SK-N-SH (cell line): ENCODE measurements at regions not wholly inside any gene's neighbourhood (a gene's known extent, or its start where the extent isn't known, plus 50 kb on each side); places are given as distances from the start of the nearest gene placed in this dataset.

Experiments
- CTCF ChIA-PET: fragments of 300-600, 350-600 bp; formaldehyde crosslinking; extraction: SDS; loops from one replicate; lab custom pipeline; 2021; lab: Yijun Ruan, JAX
- POLR2A ChIA-PET: fragments of 350-600 bp; sonication (Branson Sonifier 250); formaldehyde crosslinking; extraction: SDS; loops from one replicate; lab custom pipeline; 2020; ENCODE audit warnings: antibody characterized with exemption, inconsistent platforms; lab: Yijun Ruan, JAX
- DNase-seq: peaks from one replicate; pipeline ENCODE4 v3.0.0; 2012
- H2AFZ ChIP-seq: fragments of 200-600 bp; sonication (generic); 2 replicates; pipeline ENCODE4 v1.8.1; 2016; ENCODE audit warnings: antibody characterized with exemption, mild to moderate bottlenecking, low read depth
- H3F3A ChIP-seq: fragments of 200-600 bp; sonication (generic); replicated peaks from 2 replicates; pipeline ENCODE3; 2016; ENCODE audit warnings: antibody characterized with exemption, mild to moderate bottlenecking; ENCODE audit not compliant: insufficient read depth
- H3K27ac ChIP-seq, 2 experiments: fragments of 200-500 bp in 1 of 2; fragments of 200-600 bp in 1 of 2; sonication (Bioruptor generic) in 1 of 2; sonication (generic), shearing (Covaris generic) in 1 of 2; 2 replicates each; pipeline versions ENCODE4 v1.5.1 to v1.6.1; 2014 to 2016; ENCODE audit warnings: low read depth in 2 of 2, inconsistent platforms in 1 of 2, low read length in 1 of 2, mild to moderate bottlenecking in 1 of 2, mixed read lengths in 1 of 2
- H3K27me3 ChIP-seq: fragments of 200-600 bp; sonication (generic), shearing (Covaris generic); 2 replicates; pipeline ENCODE4 v1.6.1; 2016; ENCODE audit warnings: mixed run types; ENCODE audit not compliant: insufficient read depth
- H3K36me3 ChIP-seq, 2 experiments: fragments of 200-500 bp in 1 of 2; fragments of 200-600 bp in 1 of 2; sonication (Bioruptor generic) in 1 of 2; sonication (generic) in 1 of 2; replicated peaks in 1 of 2; 2 replicates each; pipeline versions ENCODE3 to v1.5.1; 2014 to 2016; ENCODE audit warnings: low read length in 1 of 2, mild to moderate bottlenecking in 1 of 2; ENCODE audit not compliant: insufficient read depth in 2 of 2, control insufficient read depth in 1 of 2
- H3K4me1 ChIP-seq, 2 experiments: fragments of 200-500 bp in 1 of 2; fragments of 200-600 bp in 1 of 2; sonication (Bioruptor generic) in 1 of 2; sonication (generic), shearing (Covaris generic) in 1 of 2; 2 replicates each; pipeline versions ENCODE4 v1.5.1 to v1.6.1; 2014 to 2016; ENCODE audit warnings: low read depth in 1 of 2, low read length in 1 of 2, mixed run types in 1 of 2; ENCODE audit not compliant: insufficient read depth in 2 of 2, control insufficient read depth in 1 of 2
- H3K4me2 ChIP-seq: fragments of 200-600 bp; sonication (generic), shearing (Covaris generic); 2 replicates; pipeline ENCODE4 v1.6.1; 2017; ENCODE audit warnings: mixed run types
- H3K4me3 ChIP-seq, 2 experiments: fragments of 200-500 bp in 1 of 2; fragments of 200-600 bp in 1 of 2; sonication (Bioruptor generic) in 1 of 2; sonication (generic), shearing (Covaris generic) in 1 of 2; 2 replicates each; pipeline versions ENCODE4 v1.5.1 to v1.8.1; 2014 to 2016; ENCODE audit warnings: low read depth in 2 of 2, inconsistent platforms in 1 of 2, low read length in 1 of 2, mild to moderate bottlenecking in 1 of 2, mixed read lengths in 1 of 2, moderate library complexity in 1 of 2
- H3K79me2 ChIP-seq: fragments of 200-600 bp; sonication (generic); 2 replicates; pipeline ENCODE4 v1.8.1; 2017; ENCODE audit warnings: mild to moderate bottlenecking; ENCODE audit not compliant: insufficient read depth
- H3K9ac ChIP-seq: fragments of 200-600 bp; sonication (generic); 2 replicates; pipeline ENCODE4 v1.6.1; 2017; ENCODE audit warnings: mixed run types
- H3K9me2 ChIP-seq: fragments of 200-600 bp; sonication (generic); 2 replicates; pipeline ENCODE4 v1.6.1; 2017; ENCODE audit warnings: mixed run types
- H3K9me3 ChIP-seq: fragments of 200-600 bp; sonication (generic); 2 replicates; pipeline ENCODE4 v1.6.1; 2017; ENCODE audit warnings: mixed run types, mild to moderate bottlenecking, moderate library complexity
- H4K20me1 ChIP-seq: fragments of 200-600 bp; sonication (generic); 2 replicates; pipeline ENCODE4 v1.6.1; 2017; ENCODE audit warnings: mild to moderate bottlenecking, mixed run types; ENCODE audit not compliant: insufficient read depth
- EP300 ChIP-seq, 2 experiments: IDR thresholded peaks; 2 replicates each; pipeline versions ENCODE4 v1.4.0 to v1.6.1; 2012; ENCODE audit warnings: borderline replicate concordance in 1 of 2, low read depth in 1 of 2, low read length in 1 of 2
- EZH2phosphoT487 ChIP-seq: fragments of 200-600 bp; sonication (generic); IDR thresholded peaks from 2 replicates; pipeline ENCODE4 v1.6.1; 2017; ENCODE audit warnings: low read depth, mixed run types, mild to moderate bottlenecking, antibody characterized with exemption, moderate library complexity, borderline replicate concordance
- FOSL2 ChIP-seq: IDR thresholded peaks from 2 replicates; pipeline ENCODE4 v1.4.0; 2012; ENCODE audit warnings: low read depth, mild to moderate bottlenecking, moderate library complexity, borderline replicate concordance
- FOXJ3 ChIP-seq: sonication (generic); formaldehyde crosslinking; IDR thresholded peaks from 2 replicates; pipeline ENCODE4 v1.5.1; 2020; ENCODE audit warnings: mild to moderate bottlenecking, missing genetic modification reagents
- GABPA ChIP-seq: IDR thresholded peaks from 2 replicates; pipeline ENCODE4 v1.4.0; 2012; ENCODE audit warnings: low read depth, mild to moderate bottlenecking
- GATA2 ChIP-seq: sonication (generic); formaldehyde crosslinking; IDR thresholded peaks from 2 replicates; pipeline ENCODE4 v1.5.0; 2020; ENCODE audit warnings: mild to moderate bottlenecking, missing genetic modification reagents
- JUND ChIP-seq: IDR thresholded peaks from 2 replicates; pipeline ENCODE4 v1.4.0; 2012
- MAX ChIP-seq: IDR thresholded peaks from 2 replicates; pipeline ENCODE4 v1.4.0; 2012; ENCODE audit warnings: low read depth
- MEF2A ChIP-seq: IDR thresholded peaks from 2 replicates; pipeline ENCODE4 v1.4.0; 2012; ENCODE audit warnings: low read depth, borderline replicate concordance
- MXI1 ChIP-seq: IDR thresholded peaks from 2 replicates; pipeline ENCODE4 v1.6.1; 2012; ENCODE audit warnings: mild to moderate bottlenecking, low read depth, low read length, improper control_type of control experiment
- NFIC ChIP-seq: IDR thresholded peaks from 2 replicates; pipeline ENCODE4 v1.4.0; 2012; ENCODE audit warnings: borderline replicate concordance
- RAD21 ChIP-seq: IDR thresholded peaks from 2 replicates; pipeline ENCODE4 v1.6.1; 2012; ENCODE audit warnings: mild to moderate bottlenecking, low read length
- RCOR1 ChIP-seq: fragments of 150-350 bp; IDR thresholded peaks from 2 replicates; pipeline ENCODE4 v1.6.1; 2017; ENCODE audit warnings: antibody characterized with exemption, low read length
- RFX5 ChIP-seq: IDR thresholded peaks from 2 replicates; pipeline ENCODE4 v1.6.1; 2012; ENCODE audit warnings: mild to moderate bottlenecking, improper control_type of control experiment, low read length
- RXRA ChIP-seq: IDR thresholded peaks from 2 replicates; pipeline ENCODE4 v1.4.0; 2012; ENCODE audit warnings: low read depth, mild to moderate bottlenecking, borderline replicate concordance
- SIN3A ChIP-seq: IDR thresholded peaks from 2 replicates; pipeline ENCODE4 v1.6.1; 2012; ENCODE audit warnings: low read depth, mild to moderate bottlenecking, low read length, moderate library complexity, borderline replicate concordance
- SMC3 ChIP-seq: IDR thresholded peaks from 2 replicates; pipeline ENCODE4 v1.6.1; 2012; ENCODE audit warnings: low read depth, low read length, improper control_type of control experiment
- TEAD4 ChIP-seq: IDR thresholded peaks from 2 replicates; pipeline ENCODE4 v1.4.0; 2012; ENCODE audit warnings: mild to moderate bottlenecking, borderline replicate concordance; ENCODE audit not compliant: insufficient read depth
- USF1 ChIP-seq: IDR thresholded peaks from 2 replicates; pipeline ENCODE4 v1.4.0; 2012; ENCODE audit warnings: low read depth, borderline replicate concordance
- USF2 ChIP-seq: fragments of 150-350 bp; IDR thresholded peaks from 2 replicates; pipeline ENCODE4 v1.6.1; 2017; ENCODE audit warnings: antibody characterized with exemption, low read length, low read depth, borderline replicate concordance
- WGBS: methylation state at CpG from one replicate; pipeline ENCODE4 v1.1.6; 2017; ENCODE audit warnings: low lambda C conversion rate; 5-methylcytosine and 5-hydroxymethylcytosine counted together

GRCh38 chr13:105602956-105603670 lies 932.3 kb downstream of the EFNB2 start:
- no peak overlapping the region for H2AFZ ChIP-seq
- 50% methylated on average over 8 of the region's 8 CpGs for WGBS
- no peaks in the 10 kb centered on the region for H3K27me3 ChIP-seq
- DNase-seq = peak; percentile 27
- H3K9me3 ChIP-seq = no peaks in the 10 kb centered on the region
- no peaks in the 10 kb centered on the region for H3F3A ChIP-seq
- no peaks in the 10 kb centered on the region for H3K9me2 ChIP-seq
- no peaks in the 10 kb centered on the region for H4K20me1 ChIP-seq
- H3K4me1 ChIP-seq = peaks cover 0 to 5% of the 10 kb centered on the region in 2 experiments; a peak in 2 of 4 replicates
- TF ChIP-seq NFIC (0 out of 2 replicates have a peak, but pooled peaks have one; percentile 21), EP300 (IDR thresholded peaks at IDR 0.05; ENCODE audit: borderline replicate concordance in 1 of 2, low read depth in 1 of 2, low read length in 1 of 2) (peak in 1 of 2 experiments; percentile 9; a peak in 1 of 4 replicates), SIN3A (no peak), MXI1 (no peak), EZH2phosphoT487 (no peak), GATA2 (CRISPR knock-in tag) (peak; percentile 37), USF2 (no peak)
- ChIA-PET CTCF (no interaction called here), POLR2A (no interaction called here)
- no peak overlapping the region for H3K9ac ChIP-seq
- H3K79me2 ChIP-seq = no peaks in the 10 kb centered on the region
- H3K4me3 ChIP-seq = no peak overlapping the region
- no peaks in the 10 kb centered on the region for H3K36me3 ChIP-seq
- H3K4me2 ChIP-seq = no peak overlapping the region
- H3K27ac ChIP-seq = 0 out of 4 replicates have a peak overlapping the region, but pooled peaks of 1 of the 2 experiments have one; percentile 11

- H3K27me3 ChIP-seq = no peaks in the 10 kb centered on the region
- WGBS = 50% methylated on average over 5 of the region's 6 CpGs
- no peak for DNase-seq
- H2AFZ ChIP-seq = no peak overlapping the region
- H3K4me2 ChIP-seq = no peak overlapping the region
- H3K79me2 ChIP-seq = no peaks in the 10 kb centered on the region
- CTCF ChIA-PET = no interaction called here
- POLR2A ChIA-PET = no interaction called here
- H3K36me3 ChIP-seq = no peaks in the 10 kb centered on the region
- no peak overlapping the region for H3K9ac ChIP-seq
- H3K9me2 ChIP-seq = no peaks in the 10 kb centered on the region
- no peaks in the 10 kb centered on the region for H3K9me3 ChIP-seq
- H3K27ac ChIP-seq = no peak overlapping the region
- no peaks in the 10 kb centered on the region for H4K20me1 ChIP-seq
- H3K4me1 ChIP-seq = peaks cover 0 to 5% of the 10 kb centered on the region in 2 experiments; a peak in 2 of 4 replicates
- no peaks in the 10 kb centered on the region for H3F3A ChIP-seq
- no peak overlapping the region for H3K4me3 ChIP-seq
- TF ChIP-seq FOSL2 (no peak), SIN3A (no peak), GABPA (no peak), EZH2phosphoT487 (no peak), SMC3 (no peak), MXI1 (no peak), JUND (no peak), RAD21 (no peak), MAX (no peak), RXRA (no peak), USF1 (no peak), RCOR1 (no peak), RFX5 (no peak), GATA2 (CRISPR knock-in tag) (no peak), USF2 (no peak), TEAD4 (no peak), MEF2A (no peak), FOXJ3 (CRISPR knock-in tag) (no peak)
Measured at GRCh38 chr13:105599477-105600037, 935.9 kb downstream of the EFNB2 start.
